ENCODE measurements at regions not wholly inside any gene's neighbourhood (a gene's known extent, or its start where the extent isn't known, plus 50 kb on each side); places are given as distances from the start of the nearest gene placed in this dataset.

DNA sequence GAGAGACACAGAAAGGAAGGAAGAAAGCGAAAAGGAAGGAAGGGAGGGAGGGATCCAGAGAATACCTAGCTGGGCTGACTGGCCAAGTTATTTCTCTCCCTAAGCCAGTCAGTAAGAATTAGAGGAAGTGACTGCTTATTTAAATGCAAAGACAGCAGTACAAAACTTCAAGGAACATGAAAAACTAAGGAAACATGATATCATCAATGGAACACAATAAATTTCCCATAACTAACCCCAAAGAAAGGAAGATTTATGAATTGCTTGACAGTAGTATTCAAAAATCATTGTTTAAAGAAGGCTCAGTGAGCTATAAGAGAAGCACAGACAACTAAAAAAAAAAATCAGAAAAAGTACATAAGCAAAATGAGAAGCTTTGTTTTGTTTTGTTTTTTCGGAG, 252.3 kb upstream of the SASH1 start:
- DNase-seq (ENCODE audit: low read depth in 2 of 2): no peak

DNA sequence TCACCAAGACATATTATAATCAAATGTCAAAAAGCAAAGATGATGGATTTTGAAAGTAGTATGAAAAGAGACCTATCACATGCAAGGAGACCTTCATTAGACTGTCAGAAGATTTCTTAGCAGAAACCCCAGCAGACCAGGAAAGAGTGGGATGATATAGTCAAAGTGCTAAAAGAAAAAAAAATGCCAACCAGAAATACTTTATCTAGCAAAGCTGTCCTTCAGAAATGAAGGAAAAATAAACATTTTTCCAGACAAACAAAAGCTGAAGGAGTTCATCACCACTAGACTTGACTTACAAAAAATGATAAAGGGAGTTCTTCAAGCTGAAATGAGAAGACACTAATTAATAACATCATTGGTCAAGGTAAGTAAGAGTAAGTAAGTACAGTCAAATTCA, 251.2 kb upstream of the SASH1 start:
- DNase-seq (ENCODE audit: low read depth in 2 of 2): no peak

- DNase-seq (ENCODE audit: low read depth in 2 of 2): no peak
Observed at GRCh38 chr6:148103436-148103835, 239.2 kb upstream of the SASH1 start.

- DNase-seq (ENCODE audit: low read depth in 2 of 2): no peak
Observed at GRCh38 chr6:148104131-148104530, 238.5 kb upstream of the SASH1 start.

DNA sequence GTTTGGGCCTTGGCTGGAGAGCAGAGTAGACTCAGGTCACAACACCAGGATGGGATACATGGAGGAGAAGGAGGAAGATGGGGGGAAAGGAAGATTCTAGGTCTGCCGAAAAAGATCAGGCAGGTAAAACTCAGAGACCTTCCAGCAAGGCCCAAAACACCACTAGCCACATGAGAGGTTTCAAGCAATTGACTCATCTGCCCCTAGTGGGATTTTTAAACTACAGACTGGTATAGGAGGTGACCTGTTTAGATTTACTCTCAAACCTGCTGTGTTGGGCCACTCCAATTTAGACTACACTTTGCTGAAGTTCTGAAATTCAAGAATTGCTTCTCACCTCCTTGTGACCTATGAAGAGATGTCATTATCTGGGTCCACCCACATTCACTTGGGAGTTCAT, 236.9 kb upstream of the SASH1 start:
- no peak for DNase-seq (ENCODE audit: low read depth in 2 of 2)

DNA sequence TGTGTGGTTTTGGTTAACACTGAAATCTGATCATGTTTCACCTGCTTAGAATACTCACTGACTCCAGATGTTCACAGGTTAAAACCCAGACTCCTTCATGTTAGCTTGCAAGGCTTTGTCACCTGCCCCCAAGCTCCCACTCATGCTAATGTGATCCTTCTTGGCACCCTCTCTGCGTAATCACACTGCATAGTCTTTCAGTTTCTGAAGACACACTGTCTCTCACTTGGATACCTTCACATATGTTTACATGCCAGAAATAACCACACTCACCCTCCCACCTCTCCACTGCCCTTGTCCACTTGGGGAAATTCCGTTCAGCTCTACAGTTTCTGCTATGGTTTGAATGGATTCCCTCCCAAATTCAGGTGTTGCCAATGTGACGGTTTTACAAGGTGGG, 234.7 kb upstream of the SASH1 start:
- no peak for DNase-seq (ENCODE audit: low read depth in 2 of 2)

DNA sequence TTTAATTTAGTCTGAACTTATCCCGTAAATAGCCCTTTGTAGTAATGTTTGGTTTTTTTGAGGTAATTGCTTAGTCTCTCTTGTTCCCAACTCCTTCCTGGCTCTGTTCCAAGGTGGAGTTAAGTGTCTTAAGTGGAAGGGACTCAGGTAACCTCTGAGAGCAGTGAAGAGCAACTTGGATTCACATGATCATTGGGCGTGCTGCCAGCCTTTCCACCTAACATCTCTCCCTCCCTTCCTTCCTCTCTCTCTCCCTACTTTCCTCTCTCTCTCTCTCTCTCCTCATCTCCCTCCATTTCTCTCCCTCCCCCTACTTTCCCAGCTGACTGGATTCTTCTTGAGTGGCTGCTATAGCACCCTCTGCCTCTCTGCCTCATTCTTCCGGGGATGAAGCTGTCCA, 232.9 kb upstream of the SASH1 start:
- DNase-seq (ENCODE audit: low read depth in 2 of 2): no peak

DNA sequence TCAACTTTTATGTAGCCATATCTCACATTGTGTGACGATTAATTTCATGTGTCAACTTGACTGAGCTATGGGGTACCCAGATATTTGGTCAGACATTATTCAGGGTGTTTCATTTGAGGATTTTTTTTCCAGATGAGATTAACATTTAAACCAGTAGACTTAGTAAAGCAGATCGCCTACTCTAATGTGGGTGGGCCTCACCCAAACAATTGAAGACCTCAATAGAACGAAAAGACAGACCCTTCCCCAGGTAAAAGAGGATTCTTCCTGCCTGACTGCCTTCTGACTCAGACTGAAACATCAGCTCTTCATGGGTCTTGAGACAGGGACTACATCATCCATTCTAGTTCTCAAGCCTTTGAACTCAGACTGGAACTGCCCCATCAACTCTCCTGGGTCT, 231.7 kb upstream of the SASH1 start:
- DNase-seq (ENCODE audit: low read depth in 2 of 2): no peak

DNA sequence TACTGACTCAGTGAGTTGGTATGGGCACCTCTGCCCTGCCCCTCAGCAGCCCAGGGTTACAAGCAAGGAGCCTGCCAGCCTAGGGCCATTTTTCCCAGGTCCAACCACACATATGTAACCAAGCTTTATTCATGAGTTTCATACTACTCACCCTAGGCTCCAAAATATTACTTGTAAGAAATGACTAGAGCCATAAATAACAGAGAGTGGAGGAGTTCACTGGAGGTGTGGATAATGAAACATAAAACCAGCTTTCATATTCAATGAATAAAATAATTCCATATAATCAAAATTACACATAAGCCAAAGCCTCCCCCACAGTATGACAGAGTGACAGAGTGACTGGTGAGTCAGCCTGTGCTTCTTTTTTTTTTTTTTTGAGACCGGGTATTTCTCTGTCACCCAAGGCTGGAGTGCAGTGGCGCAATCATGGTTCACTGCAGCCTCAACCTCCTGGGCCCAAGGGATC, 229.8 kb upstream of the SASH1 start:
- no peak for DNase-seq (ENCODE audit: low read depth in 2 of 2)

- DNase-seq (ENCODE audit: low read depth in 2 of 2): no peak
Observed at GRCh38 chr6:148116001-148116400, 226.6 kb upstream of the SASH1 start.

DNA sequence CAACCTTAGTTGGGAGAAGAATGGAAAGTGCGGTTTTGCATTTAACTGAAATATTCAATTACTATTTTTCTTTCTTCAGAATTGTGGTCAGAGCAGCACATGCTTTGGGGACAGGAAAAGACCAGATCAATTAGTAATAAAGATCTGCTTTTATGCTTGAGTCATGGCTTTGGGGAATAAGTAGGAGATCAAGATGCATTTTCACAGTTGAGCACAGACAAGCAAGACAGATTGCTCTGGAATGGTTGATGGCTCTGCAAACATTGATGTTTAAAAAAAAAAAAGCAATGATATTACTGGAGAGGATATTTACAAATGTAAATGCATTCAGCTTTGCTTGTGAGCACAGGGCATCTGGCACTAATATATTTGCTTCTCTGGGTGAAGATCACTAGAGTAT, 224.4 kb upstream of the SASH1 start:
- no peak for DNase-seq (ENCODE audit: low read depth in 2 of 2)

- no peak for DNase-seq (ENCODE audit: low read depth in 2 of 2)
Observed at GRCh38 chr6:148128014-148128730, 214.5 kb upstream of the SASH1 start.

GRCh38 chr6:148134592-148134991, 208.0 kb upstream of the SASH1 start:
- no peak for DNase-seq (ENCODE audit: low read depth in 2 of 2)

- no peak for DNase-seq (ENCODE audit: low read depth in 2 of 2)
Observed at GRCh38 chr6:148136586-148136985, 206.1 kb upstream of the SASH1 start.

DNA sequence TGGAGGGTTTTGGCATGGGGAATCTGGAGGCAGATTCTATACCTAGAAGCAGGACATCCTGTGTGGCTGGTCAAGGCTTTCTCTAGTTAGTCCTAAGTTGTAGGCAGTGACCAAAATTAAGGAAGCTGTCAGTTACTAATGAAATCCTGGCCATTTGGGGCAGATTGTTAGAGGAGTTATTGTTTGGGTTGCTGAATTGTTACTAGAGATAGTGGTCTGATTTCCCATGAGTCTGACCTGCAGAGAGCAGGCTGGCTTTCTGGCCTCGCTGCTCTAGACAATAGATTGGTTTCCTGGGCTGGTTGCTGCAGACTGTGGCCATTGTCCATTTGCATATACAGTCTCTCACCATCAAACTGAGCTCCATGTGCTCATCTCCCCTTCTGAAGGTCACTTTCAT, 205.0 kb upstream of the SASH1 start:
- no peak for DNase-seq (ENCODE audit: low read depth in 2 of 2)

DNA sequence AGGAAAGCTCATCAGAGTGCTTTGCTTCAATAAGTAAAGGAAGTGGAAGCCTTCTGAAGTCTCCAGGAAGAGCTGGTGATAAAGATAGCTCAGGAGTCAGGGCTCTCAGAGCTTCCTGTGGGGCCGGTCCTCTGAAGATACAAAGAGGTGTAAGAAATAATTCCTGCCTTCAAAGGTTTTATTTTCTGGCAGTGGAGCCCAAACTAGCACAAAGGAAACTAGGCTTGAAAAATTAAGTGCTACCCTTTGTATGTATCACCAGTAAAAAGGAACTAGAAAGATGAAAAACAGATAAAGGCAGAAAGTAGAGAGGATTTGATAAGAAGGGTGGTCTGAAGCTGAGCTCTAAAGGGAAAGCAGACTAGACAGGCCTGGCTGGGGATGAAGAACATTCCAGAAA, 204.1 kb upstream of the SASH1 start:
- DNase-seq (ENCODE audit: low read depth in 2 of 2): no peak

GRCh38 chr6:148140772-148141557, 201.7 kb upstream of the SASH1 start:
- DNase-seq (ENCODE audit: low read depth in 2 of 2): no peak

DNA sequence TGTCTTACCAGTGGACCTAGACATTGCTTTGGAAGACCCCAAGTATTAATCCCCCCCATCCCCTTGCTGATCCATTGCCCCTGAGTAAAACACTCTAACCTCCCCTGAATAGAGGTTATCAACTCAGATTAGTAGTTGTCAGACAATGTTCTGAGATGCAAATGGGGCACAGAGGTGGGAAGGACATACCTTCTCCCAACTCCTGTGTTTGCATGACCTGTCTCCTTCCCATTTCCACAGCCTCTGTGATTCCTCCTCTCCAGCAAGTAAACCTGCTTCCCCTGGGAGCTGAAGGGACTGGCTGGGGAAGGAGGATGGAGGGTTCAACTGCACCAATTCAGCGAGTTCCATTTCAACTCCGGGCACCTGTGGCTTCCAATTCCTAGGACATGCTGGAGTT, 199.8 kb upstream of the SASH1 start:
- DNase-seq (ENCODE audit: low read depth in 2 of 2): no peak

- DNase-seq (ENCODE audit: low read depth in 2 of 2): no peak
Observed at GRCh38 chr6:148143771-148144170, 198.9 kb upstream of the SASH1 start.

DNA sequence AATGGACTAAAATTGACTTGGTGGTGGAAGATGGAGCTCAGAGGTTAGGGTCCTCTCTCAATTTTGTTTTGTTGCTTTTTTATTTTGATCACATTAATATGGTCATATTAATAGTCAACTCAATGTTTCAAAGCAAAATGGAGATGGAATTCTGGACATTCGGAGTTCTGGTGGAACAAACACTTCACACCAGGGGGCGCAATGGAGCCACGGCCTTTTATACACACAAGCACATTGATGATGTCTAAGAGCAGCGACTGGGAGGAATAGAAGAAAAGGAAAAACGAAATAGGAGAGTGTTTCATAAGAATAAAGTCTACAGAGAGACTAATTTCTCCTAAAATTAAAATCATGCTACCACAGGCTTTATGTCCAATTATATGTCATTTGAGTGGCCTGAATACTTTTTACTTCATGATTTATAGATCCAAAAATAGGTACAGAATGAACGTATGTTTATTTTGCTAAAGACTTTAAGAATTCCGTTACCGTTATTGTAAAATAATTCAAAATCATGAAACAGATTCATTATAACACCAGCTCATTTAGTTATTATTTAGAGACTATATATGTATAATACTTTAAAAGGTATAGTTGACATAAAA, 197.6 kb upstream of the SASH1 start:
- peak; percentile 39 to 59 for DNase-seq (ENCODE audit: low read depth in 2 of 2)

GRCh38 chr6:148146717-148147462, 195.7 kb upstream of the SASH1 start:
- peak; percentile 32 to 59 for DNase-seq (ENCODE audit: low read depth in 2 of 2)

DNA sequence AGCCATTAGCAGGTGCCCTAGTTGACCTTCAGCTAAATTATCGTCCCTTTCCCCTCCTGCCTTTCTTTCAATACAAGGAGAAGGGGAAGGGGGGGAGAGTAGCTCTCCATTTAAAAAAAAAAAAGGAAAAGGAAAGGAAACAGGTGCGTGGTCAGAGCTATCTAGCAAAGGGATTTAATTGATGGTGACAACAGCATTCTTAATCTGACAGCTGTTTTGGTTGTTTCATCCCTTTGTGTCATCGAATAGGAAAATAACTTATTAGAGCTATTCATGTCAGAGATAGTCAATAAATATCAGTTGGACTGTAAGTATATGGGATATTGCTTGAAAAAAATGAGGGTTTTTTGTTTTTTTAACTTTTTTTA, 195.2 kb upstream of the SASH1 start:
- DNase-seq (ENCODE audit: low read depth in 2 of 2): no peak

All from stimulated activated CD4-positive, alpha-beta T cell treated with anti-CD3 and anti-CD28 coated beads, Interleukin-15, amount 100 ng/mL, for 48 hours (primary cell).